ENCODE measurements at regions not wholly inside any gene's neighbourhood (a gene's known extent, or its start where the extent isn't known, plus 50 kb on each side); places are given as distances from the start of the nearest gene placed in this dataset.

- TF ChIP-seq FOXO4 (CRISPR knock-in tag; conservative IDR thresholded peaks at IDR 0.05) (no peak), ZNF580 (CRISPR knock-in tag; IDR thresholded peaks at IDR 0.05; ENCODE audit: borderline replicate concordance, low read depth) (no peak), ZMAT3 (CRISPR knock-in tag; conservative IDR thresholded peaks at IDR 0.05) (0 out of 2 replicates have a peak, but pooled peaks have one; percentile 47), TOPORS (CRISPR knock-in tag; IDR thresholded peaks at IDR 0.05) (no peak), ZNF556 (CRISPR knock-in tag; IDR thresholded peaks at IDR 0.05; ENCODE audit: borderline replicate concordance) (peak; percentile 76; the same call in 1 of the 2 replicates), ZNF234 (CRISPR knock-in tag; conservative IDR thresholded peaks at IDR 0.05) (no peak), ZNF614 (CRISPR knock-in tag; IDR thresholded peaks at IDR 0.05; ENCODE audit: borderline replicate concordance) (peak; percentile 79; the same call in 1 of the 2 replicates), ZNF235 (CRISPR knock-in tag; IDR thresholded peaks at IDR 0.05; ENCODE audit: borderline replicate concordance) (no peak), PATZ1 (CRISPR knock-in tag; IDR thresholded peaks at IDR 0.05) (peak; percentile 43; the same call in 1 of the 2 replicates), SAFB2 (CRISPR knock-in tag; IDR thresholded peaks at IDR 0.05; ENCODE audit: borderline replicate concordance, low read depth) (no peak), PHF20 (CRISPR knock-in tag; IDR thresholded peaks at IDR 0.05) (no peak), HIC2 (CRISPR knock-in tag; IDR thresholded peaks at IDR 0.05; ENCODE audit: low read depth) (no peak), HDAC1 (CRISPR knock-in tag; IDR thresholded peaks at IDR 0.05) (peak; percentile 76), ZNF552 (CRISPR knock-in tag; IDR thresholded peaks at IDR 0.05; ENCODE audit: borderline replicate concordance) (no peak), HNRNPLL (IDR thresholded peaks at IDR 0.05; ENCODE audit: low read depth, low read length, poor library complexity, severe bottlenecking) (no peak), POLR2G (IDR thresholded peaks at IDR 0.05; ENCODE audit: low read depth, low read length) (peak; percentile 41; the same call in 1 of the 2 replicates), ELF1 (CRISPR knock-in tag; IDR thresholded peaks at IDR 0.05) (no peak), RBAK (CRISPR knock-in tag; IDR thresholded peaks at IDR 0.05) (no peak), REXO4 (CRISPR knock-in tag; IDR thresholded peaks at IDR 0.05; ENCODE audit: borderline replicate concordance) (no peak), ZNF484 (CRISPR knock-in tag; IDR thresholded peaks at IDR 0.05; ENCODE audit: borderline replicate concordance, low read depth) (no peak), ZNF703 (CRISPR knock-in tag; IDR thresholded peaks at IDR 0.05; ENCODE audit: borderline replicate concordance) (no peak), ZKSCAN8 (CRISPR knock-in tag; IDR thresholded peaks at IDR 0.05; ENCODE audit: borderline replicate concordance) (peak; percentile 84; the same call in 1 of the 2 replicates)
- TF ChIP-seq, protein P1, sequence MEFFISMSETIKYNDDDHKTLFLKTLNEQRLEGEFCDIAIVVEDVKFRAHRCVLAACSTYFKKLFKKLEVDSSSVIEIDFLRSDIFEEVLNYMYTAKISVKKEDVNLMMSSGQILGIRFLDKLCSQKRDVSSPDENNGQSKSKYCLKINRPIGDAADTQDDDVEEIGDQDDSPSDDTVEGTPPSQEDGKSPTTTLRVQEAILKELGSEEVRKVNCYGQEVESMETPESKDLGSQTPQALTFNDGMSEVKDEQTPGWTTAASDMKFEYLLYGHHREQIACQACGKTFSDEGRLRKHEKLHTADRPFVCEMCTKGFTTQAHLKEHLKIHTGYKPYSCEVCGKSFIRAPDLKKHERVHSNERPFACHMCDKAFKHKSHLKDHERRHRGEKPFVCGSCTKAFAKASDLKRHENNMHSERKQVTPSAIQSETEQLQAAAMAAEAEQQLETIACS (CRISPR knock-in tag; IDR thresholded peaks at IDR 0.05): no peak
These were observed 671.2 kb downstream of the COL12A1 start (continued) for GRCh38 chr6:74534465-74535211.

Data from HepG2 (cell line).